ENCODE measurements at regions not wholly inside any gene's neighbourhood (a gene's known extent, or its start where the extent isn't known, plus 50 kb on each side); places are given as distances from the start of the nearest gene placed in this dataset.

DNA sequence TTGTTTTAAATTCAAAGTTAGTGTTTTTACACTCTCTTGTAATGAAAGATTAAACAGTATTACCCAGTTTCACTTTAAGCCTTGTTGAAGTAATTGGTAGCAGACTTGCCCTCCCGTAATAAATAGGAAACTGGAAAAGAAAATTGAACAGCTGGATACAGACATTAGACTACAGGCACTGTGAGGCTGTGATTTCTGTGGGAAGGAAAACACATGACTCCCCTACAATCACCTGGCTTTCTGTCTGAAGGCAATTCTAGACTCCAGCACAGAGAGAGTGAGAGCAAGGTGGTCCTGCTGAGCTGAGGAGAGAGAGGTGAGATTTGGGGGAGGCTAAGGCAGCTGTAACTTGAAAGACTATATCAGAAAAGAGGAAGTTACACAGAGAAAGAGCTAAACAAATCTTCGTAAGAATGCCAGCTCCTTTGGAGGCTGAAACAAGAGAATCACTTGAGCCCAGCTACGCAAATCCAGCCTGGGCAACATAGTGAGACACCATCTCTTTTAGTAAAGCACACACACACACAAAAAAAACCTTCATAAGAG is 57.8 kb upstream of the CDYL2 start (continued):
- TF ChIP-seq, protein P1, sequence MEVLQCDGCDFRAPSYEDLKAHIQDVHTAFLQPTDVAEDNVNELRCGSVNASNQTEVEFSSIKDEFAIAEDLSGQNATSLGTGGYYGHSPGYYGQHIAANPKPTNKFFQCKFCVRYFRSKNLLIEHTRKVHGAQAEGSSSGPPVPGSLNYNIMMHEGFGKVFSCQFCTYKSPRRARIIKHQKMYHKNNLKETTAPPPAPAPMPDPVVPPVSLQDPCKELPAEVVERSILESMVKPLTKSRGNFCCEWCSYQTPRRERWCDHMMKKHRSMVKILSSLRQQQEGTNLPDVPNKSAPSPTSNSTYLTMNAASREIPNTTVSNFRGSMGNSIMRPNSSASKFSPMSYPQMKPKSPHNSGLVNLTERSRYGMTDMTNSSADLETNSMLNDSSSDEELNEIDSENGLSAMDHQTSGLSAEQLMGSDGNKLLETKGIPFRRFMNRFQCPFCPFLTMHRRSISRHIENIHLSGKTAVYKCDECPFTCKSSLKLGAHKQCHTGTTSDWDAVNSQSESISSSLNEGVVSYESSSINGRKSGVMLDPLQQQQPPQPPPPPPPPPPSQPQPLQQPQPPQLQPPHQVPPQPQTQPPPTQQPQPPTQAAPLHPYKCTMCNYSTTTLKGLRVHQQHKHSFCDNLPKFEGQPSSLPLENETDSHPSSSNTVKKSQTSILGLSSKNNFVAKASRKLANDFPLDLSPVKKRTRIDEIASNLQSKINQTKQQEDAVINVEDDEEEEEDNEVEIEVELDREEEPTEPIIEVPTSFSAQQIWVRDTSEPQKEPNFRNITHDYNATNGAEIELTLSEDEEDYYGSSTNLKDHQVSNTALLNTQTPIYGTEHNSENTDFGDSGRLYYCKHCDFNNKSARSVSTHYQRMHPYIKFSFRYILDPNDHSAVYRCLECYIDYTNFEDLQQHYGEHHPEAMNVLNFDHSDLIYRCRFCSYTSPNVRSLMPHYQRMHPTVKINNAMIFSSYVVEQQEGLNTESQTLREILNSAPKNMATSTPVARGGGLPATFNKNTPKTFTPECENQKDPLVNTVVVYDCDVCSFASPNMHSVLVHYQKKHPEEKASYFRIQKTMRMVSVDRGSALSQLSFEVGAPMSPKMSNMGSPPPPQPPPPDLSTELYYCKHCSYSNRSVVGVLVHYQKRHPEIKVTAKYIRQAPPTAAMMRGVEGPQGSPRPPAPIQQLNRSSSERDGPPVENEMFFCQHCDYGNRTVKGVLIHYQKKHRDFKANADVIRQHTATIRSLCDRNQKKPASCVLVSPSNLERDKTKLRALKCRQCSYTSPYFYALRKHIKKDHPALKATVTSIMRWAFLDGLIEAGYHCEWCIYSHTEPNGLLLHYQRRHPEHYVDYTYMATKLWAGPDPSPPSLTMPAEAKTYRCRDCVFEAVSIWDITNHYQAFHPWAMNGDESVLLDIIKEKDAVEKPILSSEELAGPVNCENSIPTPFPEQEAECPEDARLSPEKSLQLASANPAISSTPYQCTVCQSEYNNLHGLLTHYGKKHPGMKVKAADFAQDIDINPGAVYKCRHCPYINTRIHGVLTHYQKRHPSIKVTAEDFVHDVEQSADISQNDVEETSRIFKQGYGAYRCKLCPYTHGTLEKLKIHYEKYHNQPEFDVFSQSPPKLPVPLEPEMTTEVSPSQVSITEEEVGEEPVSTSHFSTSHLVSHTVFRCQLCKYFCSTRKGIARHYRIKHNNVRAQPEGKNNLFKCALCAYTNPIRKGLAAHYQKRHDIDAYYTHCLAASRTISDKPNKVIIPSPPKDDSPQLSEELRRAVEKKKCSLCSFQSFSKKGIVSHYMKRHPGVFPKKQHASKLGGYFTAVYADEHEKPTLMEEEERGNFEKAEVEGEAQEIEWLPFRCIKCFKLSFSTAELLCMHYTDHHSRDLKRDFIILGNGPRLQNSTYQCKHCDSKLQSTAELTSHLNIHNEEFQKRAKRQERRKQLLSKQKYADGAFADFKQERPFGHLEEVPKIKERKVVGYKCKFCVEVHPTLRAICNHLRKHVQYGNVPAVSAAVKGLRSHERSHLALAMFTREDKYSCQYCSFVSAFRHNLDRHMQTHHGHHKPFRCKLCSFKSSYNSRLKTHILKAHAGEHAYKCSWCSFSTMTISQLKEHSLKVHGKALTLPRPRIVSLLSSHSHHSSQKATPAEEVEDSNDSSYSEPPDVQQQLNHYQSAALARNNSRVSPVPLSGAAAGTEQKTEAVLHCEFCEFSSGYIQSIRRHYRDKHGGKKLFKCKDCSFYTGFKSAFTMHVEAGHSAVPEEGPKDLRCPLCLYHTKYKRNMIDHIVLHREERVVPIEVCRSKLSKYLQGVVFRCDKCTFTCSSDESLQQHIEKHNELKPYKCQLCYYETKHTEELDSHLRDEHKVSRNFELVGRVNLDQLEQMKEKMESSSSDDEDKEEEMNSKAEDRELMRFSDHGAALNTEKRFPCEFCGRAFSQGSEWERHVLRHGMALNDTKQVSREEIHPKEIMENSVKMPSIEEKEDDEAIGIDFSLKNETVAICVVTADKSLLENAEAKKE (CRISPR knock-in tag; IDR thresholded peaks at IDR 0.05): no peak
- TF ChIP-seq POLR2AphosphoS5 (IDR thresholded peaks at IDR 0.05; ENCODE audit: low read depth) (no peak), ZNF114 (CRISPR knock-in tag; IDR thresholded peaks at IDR 0.05) (no peak), EZH2phosphoT487 (IDR thresholded peaks at IDR 0.05; ENCODE audit: unreplicated experiment) (no peak), JUNB (IDR thresholded peaks at IDR 0.05; ENCODE audit: unreplicated experiment) (no peak)
- TF ChIP-seq, protein P2, sequence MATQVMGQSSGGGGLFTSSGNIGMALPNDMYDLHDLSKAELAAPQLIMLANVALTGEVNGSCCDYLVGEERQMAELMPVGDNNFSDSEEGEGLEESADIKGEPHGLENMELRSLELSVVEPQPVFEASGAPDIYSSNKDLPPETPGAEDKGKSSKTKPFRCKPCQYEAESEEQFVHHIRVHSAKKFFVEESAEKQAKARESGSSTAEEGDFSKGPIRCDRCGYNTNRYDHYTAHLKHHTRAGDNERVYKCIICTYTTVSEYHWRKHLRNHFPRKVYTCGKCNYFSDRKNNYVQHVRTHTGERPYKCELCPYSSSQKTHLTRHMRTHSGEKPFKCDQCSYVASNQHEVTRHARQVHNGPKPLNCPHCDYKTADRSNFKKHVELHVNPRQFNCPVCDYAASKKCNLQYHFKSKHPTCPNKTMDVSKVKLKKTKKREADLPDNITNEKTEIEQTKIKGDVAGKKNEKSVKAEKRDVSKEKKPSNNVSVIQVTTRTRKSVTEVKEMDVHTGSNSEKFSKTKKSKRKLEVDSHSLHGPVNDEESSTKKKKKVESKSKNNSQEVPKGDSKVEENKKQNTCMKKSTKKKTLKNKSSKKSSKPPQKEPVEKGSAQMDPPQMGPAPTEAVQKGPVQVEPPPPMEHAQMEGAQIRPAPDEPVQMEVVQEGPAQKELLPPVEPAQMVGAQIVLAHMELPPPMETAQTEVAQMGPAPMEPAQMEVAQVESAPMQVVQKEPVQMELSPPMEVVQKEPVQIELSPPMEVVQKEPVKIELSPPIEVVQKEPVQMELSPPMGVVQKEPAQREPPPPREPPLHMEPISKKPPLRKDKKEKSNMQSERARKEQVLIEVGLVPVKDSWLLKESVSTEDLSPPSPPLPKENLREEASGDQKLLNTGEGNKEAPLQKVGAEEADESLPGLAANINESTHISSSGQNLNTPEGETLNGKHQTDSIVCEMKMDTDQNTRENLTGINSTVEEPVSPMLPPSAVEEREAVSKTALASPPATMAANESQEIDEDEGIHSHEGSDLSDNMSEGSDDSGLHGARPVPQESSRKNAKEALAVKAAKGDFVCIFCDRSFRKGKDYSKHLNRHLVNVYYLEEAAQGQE (IDR thresholded peaks at IDR 0.05; ENCODE audit: unreplicated experiment): no peak
- TF ChIP-seq, protein P3, sequence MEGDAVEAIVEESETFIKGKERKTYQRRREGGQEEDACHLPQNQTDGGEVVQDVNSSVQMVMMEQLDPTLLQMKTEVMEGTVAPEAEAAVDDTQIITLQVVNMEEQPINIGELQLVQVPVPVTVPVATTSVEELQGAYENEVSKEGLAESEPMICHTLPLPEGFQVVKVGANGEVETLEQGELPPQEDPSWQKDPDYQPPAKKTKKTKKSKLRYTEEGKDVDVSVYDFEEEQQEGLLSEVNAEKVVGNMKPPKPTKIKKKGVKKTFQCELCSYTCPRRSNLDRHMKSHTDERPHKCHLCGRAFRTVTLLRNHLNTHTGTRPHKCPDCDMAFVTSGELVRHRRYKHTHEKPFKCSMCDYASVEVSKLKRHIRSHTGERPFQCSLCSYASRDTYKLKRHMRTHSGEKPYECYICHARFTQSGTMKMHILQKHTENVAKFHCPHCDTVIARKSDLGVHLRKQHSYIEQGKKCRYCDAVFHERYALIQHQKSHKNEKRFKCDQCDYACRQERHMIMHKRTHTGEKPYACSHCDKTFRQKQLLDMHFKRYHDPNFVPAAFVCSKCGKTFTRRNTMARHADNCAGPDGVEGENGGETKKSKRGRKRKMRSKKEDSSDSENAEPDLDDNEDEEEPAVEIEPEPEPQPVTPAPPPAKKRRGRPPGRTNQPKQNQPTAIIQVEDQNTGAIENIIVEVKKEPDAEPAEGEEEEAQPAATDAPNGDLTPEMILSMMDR (conservative IDR thresholded peaks at IDR 0.05; ENCODE audit: low read depth in 2 of 2): no peak

Data from GM23338 (cell line).